Fibroblast of pulmonary artery (primary cell): ENCODE measurements at regions not wholly inside any gene's neighbourhood (a gene's known extent, or its start where the extent isn't known, plus 50 kb on each side); places are given as distances from the start of the nearest gene placed in this dataset.

Source experiments
- DNase-seq: peaks from one replicate; pipeline ENCODE4 v3.0.0-alpha.2; 2010; ENCODE audit warnings: low read depth
- H3K4me3 ChIP-seq: replicated peaks from 2 replicates; pipeline ENCODE4 v1.5.1; 2011; ENCODE audit warnings: low read depth, mild to moderate bottlenecking, control low read depth, low read length, moderate library complexity
- CTCF ChIP-seq: IDR thresholded peaks from 2 replicates; pipeline ENCODE4 v1.5.1; 2011; ENCODE audit warnings: mild to moderate bottlenecking, control low read depth, low read length, inconsistent platforms; ENCODE audit errors: missing control alignments

DNA sequence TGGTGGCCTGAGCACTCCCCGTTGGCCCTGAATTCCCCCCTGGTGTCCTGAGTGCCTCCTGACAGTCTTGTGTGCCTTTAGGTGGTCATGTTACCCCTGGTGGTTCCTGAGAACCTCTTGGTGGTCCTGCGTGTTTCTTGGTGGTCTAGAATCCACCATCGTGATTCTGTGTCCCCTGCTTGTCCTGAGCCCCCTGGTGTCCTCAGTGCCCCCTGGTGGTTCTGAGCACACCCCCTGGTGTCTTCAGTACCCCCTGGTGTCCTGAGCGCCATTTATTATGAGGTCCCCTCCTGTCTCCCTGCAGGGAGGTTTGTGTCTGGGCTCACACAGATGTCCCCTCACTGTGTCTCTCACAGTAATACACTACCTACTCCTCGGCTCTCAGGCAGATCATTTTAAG lies 61.3 kb upstream of the MAL start:
- TF ChIP-seq CTCF: no peak
- DNase-seq: no peak
- no peak overlapping the region for H3K4me3 ChIP-seq

DNA sequence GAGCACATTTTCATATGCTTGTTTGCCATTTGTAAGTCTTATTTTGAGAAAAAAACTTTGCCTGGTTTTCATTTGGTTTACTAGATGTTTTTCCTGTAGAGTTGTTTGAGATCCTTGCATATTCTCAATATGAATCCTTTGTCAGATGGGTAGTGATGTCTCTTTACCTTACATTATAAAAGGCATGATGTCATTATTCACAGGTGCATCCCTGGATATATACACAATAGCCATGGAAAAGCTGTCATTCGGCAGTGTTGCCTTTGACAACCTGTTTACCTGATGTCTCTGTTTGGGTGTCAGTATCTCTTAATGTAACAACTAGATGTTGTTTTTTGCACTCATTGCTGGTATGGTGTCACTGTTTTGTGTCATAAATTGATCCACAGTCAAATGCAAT lies 58.8 kb upstream of the MAL start:
- no peak for TF ChIP-seq CTCF
- H3K4me3 ChIP-seq: no peak overlapping the region
- DNase-seq: no peak

GRCh38 chr2:94970353-94970752 lies 55.2 kb upstream of the MAL start:
- H3K4me3 ChIP-seq: no peak overlapping the region
- TF ChIP-seq CTCF: no peak
- DNase-seq: no peak
